Tibial nerve (tissue), 4 donors: ENCODE measurements at regions not wholly inside any gene's neighbourhood (a gene's known extent, or its start where the extent isn't known, plus 50 kb on each side); places are given as distances from the start of the nearest gene placed in this dataset.

Experiments
- DNase-seq, 2 donors: peaks; one replicate each; pipeline ENCODE4 v3.0.0-alpha.2; 2019; ENCODE audit warnings: low spot score in 2 of 2
- H3K27ac ChIP-seq, 4 donors: fragments of 200-600 bp; sonication (generic) in 3 of 4; one replicate each; pipeline ENCODE4 v1.5.1; 2017 to 2019; ENCODE audit warnings: mild to moderate bottlenecking in 1 of 4
- H3K27me3 ChIP-seq, 2 donors: fragments of 200-600 bp; sonication (generic) in 1 of 2; one replicate each; pipeline versions ENCODE4 v1.5.1 to v1.6.0; 2017 to 2019
- H3K36me3 ChIP-seq, 3 donors: fragments of 200-600 bp; sonication (generic); one replicate each; pipeline ENCODE4 v1.5.1; 2018 to 2019
- H3K4me1 ChIP-seq, 4 donors: fragments of 200-600 bp; sonication (generic) in 3 of 4; one replicate each; pipeline ENCODE4 v1.5.1; 2017 to 2019
- H3K4me3 ChIP-seq, 4 donors: fragments of 200-600 bp; sonication (generic) in 3 of 4; one replicate each; pipeline ENCODE4 v1.5.1; 2017 to 2019; ENCODE audit warnings: mild to moderate bottlenecking in 1 of 4, moderate library complexity in 1 of 4
- H3K9me3 ChIP-seq, 4 donors: fragments of 200-600 bp; sonication (generic) in 3 of 4; one replicate each; pipeline ENCODE4 v1.5.1; 2017 to 2019
- EP300 ChIP-seq, 2 donors: sonication (generic); formaldehyde crosslinking; IDR thresholded peaks; one replicate each; pipeline ENCODE4 v1.6.1; 2017; ENCODE audit warnings: antibody characterized with exemption in 2 of 2, mild to moderate bottlenecking in 1 of 2
- POLR2A ChIP-seq, 2 donors: fragments of 450-650 bp; IDR thresholded peaks; one replicate each; pipeline ENCODE4 v1.6.1; 2017; ENCODE audit warnings: antibody characterized with exemption in 2 of 2, mild to moderate bottlenecking in 2 of 2, moderate library complexity in 2 of 2
- WGBS, 2 donors: methylation state at CpG; one replicate each; pipeline ENCODE4 v1.1.5; 2018; 5-methylcytosine and 5-hydroxymethylcytosine counted together
- TF ChIP-seq, protein P1 (sequence below), 5 experiments: fragments of 200-600 bp in 3 of 5; fragments of 450-650 bp in 2 of 5; sonication (generic) in 3 of 5; IDR thresholded peaks; one replicate each; pipeline ENCODE4 v1.5.1; 2016 to 2019; ENCODE audit warnings: antibody characterized with exemption in 5 of 5, mild to moderate bottlenecking in 3 of 5, moderate library complexity in 2 of 5

DNA sequence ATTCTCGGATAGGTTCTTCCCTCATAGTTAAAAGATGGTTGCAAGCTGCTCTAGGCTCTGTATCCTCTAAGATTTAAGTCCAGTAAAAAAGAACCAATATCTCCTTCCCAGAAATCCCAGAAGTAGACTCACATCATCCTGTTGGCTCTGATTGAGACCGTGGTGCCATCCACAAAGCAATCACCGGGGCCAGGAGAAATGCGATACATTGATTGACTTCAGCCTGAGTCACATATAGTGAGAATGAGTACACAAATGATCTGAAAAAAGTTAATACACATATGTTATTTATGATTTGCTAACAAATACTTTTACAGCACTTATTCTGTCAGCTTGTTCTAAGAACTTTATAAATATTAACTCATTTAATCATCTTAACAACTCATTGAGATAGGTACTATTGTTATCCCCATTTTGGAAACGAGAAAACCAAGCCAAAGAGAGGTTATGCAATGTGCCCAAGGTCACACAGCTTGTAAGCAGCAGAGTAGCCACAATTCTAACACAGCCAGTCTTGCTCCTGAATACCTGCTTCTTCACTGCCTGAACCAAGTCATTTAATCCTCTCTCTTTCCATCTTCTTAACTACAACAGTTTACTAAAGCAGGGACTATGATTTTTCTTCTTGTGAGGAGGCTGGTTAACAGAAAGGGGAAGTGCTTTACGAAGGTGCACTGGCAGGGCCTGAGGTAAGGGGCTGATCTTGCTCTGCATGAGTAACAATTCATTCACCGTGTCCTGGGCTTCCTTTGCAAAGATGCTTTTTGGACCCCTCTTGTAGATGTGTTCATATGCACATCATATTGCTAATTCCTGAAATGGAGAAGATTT lies 177.0 kb downstream of the REEP3 start:
- H3K4me1 ChIP-seq, result peaks cover 0 to 53% (median 35%) of the 10 kb centered on the region in 4 donors
- H3K27me3 ChIP-seq, result no peaks in the 10 kb centered on the region
- no peaks in the 10 kb centered on the region for H3K36me3 ChIP-seq
- 81 to 85% methylated on average over 7 of the region's 7 CpGs for WGBS, 2 donors
- H3K9me3 ChIP-seq, result no peaks in the 10 kb centered on the region
- TF ChIP-seq EP300 (IDR thresholded peaks at IDR 0.05) (no peak), POLR2A (IDR thresholded peaks at IDR 0.05) (no peak)
- TF ChIP-seq, protein P1, sequence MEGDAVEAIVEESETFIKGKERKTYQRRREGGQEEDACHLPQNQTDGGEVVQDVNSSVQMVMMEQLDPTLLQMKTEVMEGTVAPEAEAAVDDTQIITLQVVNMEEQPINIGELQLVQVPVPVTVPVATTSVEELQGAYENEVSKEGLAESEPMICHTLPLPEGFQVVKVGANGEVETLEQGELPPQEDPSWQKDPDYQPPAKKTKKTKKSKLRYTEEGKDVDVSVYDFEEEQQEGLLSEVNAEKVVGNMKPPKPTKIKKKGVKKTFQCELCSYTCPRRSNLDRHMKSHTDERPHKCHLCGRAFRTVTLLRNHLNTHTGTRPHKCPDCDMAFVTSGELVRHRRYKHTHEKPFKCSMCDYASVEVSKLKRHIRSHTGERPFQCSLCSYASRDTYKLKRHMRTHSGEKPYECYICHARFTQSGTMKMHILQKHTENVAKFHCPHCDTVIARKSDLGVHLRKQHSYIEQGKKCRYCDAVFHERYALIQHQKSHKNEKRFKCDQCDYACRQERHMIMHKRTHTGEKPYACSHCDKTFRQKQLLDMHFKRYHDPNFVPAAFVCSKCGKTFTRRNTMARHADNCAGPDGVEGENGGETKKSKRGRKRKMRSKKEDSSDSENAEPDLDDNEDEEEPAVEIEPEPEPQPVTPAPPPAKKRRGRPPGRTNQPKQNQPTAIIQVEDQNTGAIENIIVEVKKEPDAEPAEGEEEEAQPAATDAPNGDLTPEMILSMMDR (IDR thresholded peaks at IDR 0.05), result no peak
- H3K4me3 ChIP-seq, result no peak overlapping the region
- no peak for DNase-seq
- H3K27ac ChIP-seq, result peak overlapping the region in 3 of 4 donors; percentile 62 to 92 (median 90)

DNA sequence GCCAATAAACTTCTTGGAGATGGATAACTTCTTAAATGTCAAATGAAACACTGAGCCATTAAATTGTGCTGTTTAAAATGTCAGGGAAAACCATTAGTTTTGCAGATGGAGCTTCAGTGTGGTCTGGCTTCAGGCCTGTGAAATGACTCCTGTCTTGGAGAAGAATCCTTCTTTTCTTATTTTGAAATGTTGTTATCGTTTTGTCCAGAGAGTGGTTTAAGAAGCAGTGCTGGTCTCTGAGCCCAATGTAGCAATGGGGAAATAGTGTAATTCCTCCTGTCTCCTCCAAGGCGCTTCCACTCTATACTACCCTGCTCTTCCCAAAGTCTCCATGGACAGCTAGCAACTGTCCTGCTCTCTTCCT lies 177.6 kb downstream of the REEP3 start:
- WGBS, 2 donors, result 54% methylated on average over 2 of the region's 2 CpGs
- H3K27me3 ChIP-seq, result no peaks in the 10 kb centered on the region
- no peak for DNase-seq
- H3K36me3 ChIP-seq, result no peaks in the 10 kb centered on the region
- peaks cover 0 to 53% (median 35%) of the 10 kb centered on the region in 4 donors for H3K4me1 ChIP-seq
- no peak overlapping the region for H3K4me3 ChIP-seq
- H3K9me3 ChIP-seq, result no peaks in the 10 kb centered on the region
- H3K27ac ChIP-seq, result peak overlapping the region in 3 of 4 donors; percentile 62 to 92 (median 90)
- TF ChIP-seq POLR2A (IDR thresholded peaks at IDR 0.05) (no peak), EP300 (IDR thresholded peaks at IDR 0.05) (no peak)
- TF ChIP-seq, protein P1 (IDR thresholded peaks at IDR 0.05), result no peak

DNA sequence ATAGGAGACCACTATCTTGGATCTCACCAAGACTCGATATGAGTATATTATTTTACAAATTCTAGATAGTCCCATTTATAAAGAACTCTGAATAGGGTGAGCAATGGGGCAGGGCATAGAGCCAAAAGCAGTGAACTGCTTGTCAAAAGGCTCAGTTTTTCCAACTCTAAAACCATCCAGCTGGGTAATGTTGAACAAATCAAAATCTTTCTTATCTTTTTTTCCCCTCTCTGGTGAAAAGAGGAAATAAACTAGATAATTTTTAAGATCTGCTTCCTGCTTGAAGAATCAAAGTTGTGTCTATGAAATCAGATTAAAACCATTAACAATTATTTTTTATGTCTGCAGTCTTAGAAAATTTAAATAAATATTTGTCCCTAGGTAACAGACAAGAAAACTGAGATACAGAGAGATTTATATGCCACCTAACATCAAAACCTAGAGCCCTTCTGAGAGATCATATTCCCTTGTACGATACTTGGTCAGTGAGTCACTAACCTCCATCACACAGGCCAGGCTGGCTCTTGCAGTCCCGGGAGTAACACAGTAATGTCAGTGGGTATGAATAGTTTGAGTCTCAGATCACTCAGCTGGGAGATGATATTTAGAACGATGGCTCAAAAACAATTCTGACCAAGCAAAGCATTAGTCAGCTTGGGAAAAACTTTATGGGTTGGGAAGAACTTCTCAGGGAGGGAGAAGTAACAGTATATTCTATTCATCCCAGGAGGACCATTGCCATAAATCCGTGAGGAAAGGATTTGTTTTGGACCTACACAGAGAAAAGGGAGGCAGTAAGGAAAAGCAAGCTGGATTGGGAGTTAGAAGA lies 178.8 kb downstream of the REEP3 start:
- peak in 1 of 2 donors; percentile 54 for DNase-seq
- WGBS, 2 donors, result 10 to 12% methylated on average over 5 of the region's 5 CpGs
- H3K4me3 ChIP-seq, result no peak overlapping the region
- peak in 1 of 2 donors; percentile 50 for TF ChIP-seq EP300 (IDR thresholded peaks at IDR 0.05)
- TF ChIP-seq, protein P1 (IDR thresholded peaks at IDR 0.05), result no peak
- no peaks in the 10 kb centered on the region for H3K36me3 ChIP-seq
- no peaks in the 10 kb centered on the region for H3K27me3 ChIP-seq
- H3K27ac ChIP-seq, result peak overlapping the region; percentile 62 to 92 (median 82)
- no peaks in the 10 kb centered on the region for H3K9me3 ChIP-seq
- peaks cover 0 to 53% (median 35%) of the 10 kb centered on the region in 4 donors for H3K4me1 ChIP-seq

DNA sequence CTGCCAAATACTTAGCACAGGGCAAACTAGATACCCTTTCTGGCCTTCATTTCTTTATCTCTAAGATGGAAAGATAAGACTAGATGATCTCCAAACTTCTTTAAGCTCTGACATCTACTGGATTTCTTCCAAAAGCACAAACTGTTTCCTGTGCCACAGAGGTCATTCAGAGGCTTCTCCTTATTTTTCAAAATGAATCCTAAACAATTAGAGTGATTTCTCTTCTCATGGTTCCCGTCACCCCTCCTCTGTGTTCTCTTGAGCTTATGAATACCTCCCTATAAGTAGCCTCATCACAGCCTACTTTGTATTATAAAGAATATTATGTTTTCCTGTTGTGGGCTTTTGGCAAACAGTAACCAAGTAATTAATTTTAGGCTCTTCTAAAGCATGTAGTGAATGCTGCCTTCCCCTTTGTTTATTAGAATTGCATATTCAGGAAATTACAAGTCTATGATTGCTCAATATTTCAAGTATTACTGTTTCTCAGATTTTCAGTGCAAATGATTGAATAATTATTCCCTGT lies 179.5 kb downstream of the REEP3 start:
- peaks cover 0 to 53% (median 35%) of the 10 kb centered on the region in 4 donors for H3K4me1 ChIP-seq
- no peak overlapping the region for H3K4me3 ChIP-seq
- H3K36me3 ChIP-seq, result no peaks in the 10 kb centered on the region
- no peaks in the 10 kb centered on the region for H3K9me3 ChIP-seq
- no peak for TF ChIP-seq POLR2A (IDR thresholded peaks at IDR 0.05)
- TF ChIP-seq, protein P1 (IDR thresholded peaks at IDR 0.05), result no peak
- 13 to 25% methylated on average over 1 of the region's 1 CpG for WGBS, 2 donors
- peak overlapping the region; percentile 62 to 92 (median 82) for H3K27ac ChIP-seq
- DNase-seq, result no peak
- H3K27me3 ChIP-seq, result no peaks in the 10 kb centered on the region
